Right kidney (tissue), 1 donor: ENCODE measurements at regions not wholly inside any gene's neighbourhood (a gene's known extent, or its start where the extent isn't known, plus 50 kb on each side); places are given as distances from the start of the nearest gene placed in this dataset.
"Not testable (repeated sequence)": the region's sequence is repeated elsewhere in the genome, so short reads cannot be mapped to it uniquely, and the experiment has no call there.

Experiments
- DNase-seq: peaks from one replicate; pipeline ENCODE4 v3.0.0-alpha.2; 2016

GRCh38 chr4:19026281-19026680 is 1004.7 kb upstream of the LCORL start:
- no peak for DNase-seq

- no peak for DNase-seq
Observed at GRCh38 chr4:19025031-19025430, 1003.5 kb upstream of the LCORL start.

GRCh38 chr4:19024047-19024446 is 1002.5 kb upstream of the LCORL start:
- no peak for DNase-seq

- no peak for DNase-seq
Observed at GRCh38 chr4:19021617-19022016, 1000.1 kb upstream of the LCORL start.

- not testable (repeated sequence) for DNase-seq
Observed at GRCh38 chr4:19016550-19016949, 995.0 kb upstream of the LCORL start.

- no peak for DNase-seq
Observed at GRCh38 chr4:19014594-19014993, 993.0 kb upstream of the LCORL start.

- DNase-seq = no peak
Observed at GRCh38 chr4:19010761-19011160, 989.2 kb upstream of the LCORL start.

- DNase-seq = no peak
Observed at GRCh38 chr4:19009881-19010280, 988.3 kb upstream of the LCORL start.

- DNase-seq = no peak
Observed at GRCh38 chr4:19005211-19005610, 983.7 kb upstream of the LCORL start.

GRCh38 chr4:19002170-19002569 is 980.6 kb upstream of the LCORL start:
- no peak for DNase-seq

GRCh38 chr4:18999595-18999994 is 978.0 kb upstream of the LCORL start:
- no peak for DNase-seq

- DNase-seq = no peak
Observed at GRCh38 chr4:18981234-18981615, 959.7 kb upstream of the LCORL start.

GRCh38 chr4:18980516-18981233 is 959.1 kb upstream of the LCORL start:
- no peak for DNase-seq

GRCh38 chr4:18976884-18977283 is 955.3 kb upstream of the LCORL start:
- DNase-seq = no peak

GRCh38 chr4:18975916-18976808 is 954.6 kb upstream of the LCORL start:
- no peak for DNase-seq

GRCh38 chr4:18973296-18973695 is 951.7 kb upstream of the LCORL start:
- DNase-seq = no peak

- DNase-seq = no peak
Observed at GRCh38 chr4:18961879-18962278, 940.3 kb upstream of the LCORL start.

GRCh38 chr4:18961266-18961665 is 939.7 kb upstream of the LCORL start:
- no peak for DNase-seq

- DNase-seq = no peak
Observed at GRCh38 chr4:18957716-18958115, 936.2 kb upstream of the LCORL start.

GRCh38 chr4:18954538-18954937 is 933.0 kb upstream of the LCORL start:
- no peak for DNase-seq

GRCh38 chr4:18953613-18954012 is 932.1 kb upstream of the LCORL start:
- no peak for DNase-seq

- no peak for DNase-seq
Observed at GRCh38 chr4:18945464-18945863, 923.9 kb upstream of the LCORL start.

GRCh38 chr4:18942874-18943273 is 921.3 kb upstream of the LCORL start:
- no peak for DNase-seq
